ENCODE measurements at regions not wholly inside any gene's neighbourhood (a gene's known extent, or its start where the extent isn't known, plus 50 kb on each side); places are given as distances from the start of the nearest gene placed in this dataset.
A peak's percentile ranks its signal among the peaks of the same experiment; 100 is the strongest.
"Not testable (repeated sequence)": the region's sequence is repeated elsewhere in the genome, so short reads cannot be mapped to it uniquely, and the experiment has no call there.

DNA sequence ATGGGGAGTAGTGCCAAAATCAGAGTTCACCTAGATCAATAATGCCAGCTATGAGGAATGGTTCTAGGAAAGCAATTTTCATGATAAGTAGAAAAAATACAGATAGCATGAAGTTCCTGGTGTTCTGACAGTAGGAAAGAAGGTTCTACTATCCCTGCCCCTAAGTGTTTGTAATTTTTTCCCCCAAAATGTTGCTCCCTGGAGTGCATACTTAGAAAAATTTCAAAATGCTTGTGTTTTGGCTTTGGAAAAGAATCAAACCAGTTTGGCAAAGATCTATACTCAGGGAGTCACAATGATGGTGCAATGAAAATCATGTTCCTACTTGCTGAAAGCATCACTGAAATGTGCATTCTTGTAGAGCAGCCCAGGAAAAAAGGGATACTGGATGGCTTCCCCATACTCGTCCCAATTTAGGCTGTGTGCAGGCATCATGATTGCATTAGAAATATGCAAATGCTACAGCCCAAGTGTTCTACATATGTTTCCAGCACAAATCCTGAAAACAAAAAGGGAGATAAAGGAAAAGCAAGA is 74.7 kb downstream of the LPAR4 start:
- DNase-seq, result no peak

DNA sequence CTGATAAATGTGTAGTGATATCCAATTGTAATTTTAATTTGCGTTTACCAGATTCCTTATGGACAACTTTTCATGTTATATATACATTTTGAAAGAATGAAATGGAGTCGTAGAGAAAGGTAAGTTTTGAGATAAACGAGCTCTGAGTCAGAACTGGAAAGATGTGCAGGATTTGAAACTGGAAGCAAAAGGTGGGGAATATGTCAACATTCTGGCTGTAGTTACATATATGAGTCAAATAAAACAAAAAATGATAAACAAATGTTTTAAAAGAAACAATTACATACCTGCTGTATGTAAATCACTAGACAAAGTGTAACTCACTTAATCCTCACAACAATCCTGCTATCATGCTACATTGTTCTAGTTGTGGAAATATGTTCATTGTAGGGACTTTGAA is 84.0 kb downstream of the LPAR4 start:
- no peak for DNase-seq

DNA sequence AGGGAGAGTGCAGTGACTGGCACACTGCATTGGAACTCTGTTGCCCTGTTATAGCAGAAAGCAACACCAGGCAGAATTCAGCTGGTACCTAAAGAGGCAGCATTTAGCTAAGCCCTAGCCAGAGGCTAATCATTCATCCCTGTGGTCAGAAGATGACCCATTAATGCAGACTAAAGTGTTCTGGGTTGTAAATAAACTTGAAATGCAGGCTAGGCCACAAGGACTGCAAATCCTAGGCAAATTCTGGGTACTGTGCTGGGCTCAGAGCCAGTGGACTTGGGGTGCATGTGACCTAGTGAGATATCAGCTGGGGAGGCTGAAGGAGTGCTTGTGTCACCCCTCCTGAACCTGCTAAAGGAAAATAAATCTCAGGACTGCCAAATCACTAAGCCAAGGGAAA is 91.2 kb downstream of the LPAR4 start:
- DNase-seq, result no peak

DNA sequence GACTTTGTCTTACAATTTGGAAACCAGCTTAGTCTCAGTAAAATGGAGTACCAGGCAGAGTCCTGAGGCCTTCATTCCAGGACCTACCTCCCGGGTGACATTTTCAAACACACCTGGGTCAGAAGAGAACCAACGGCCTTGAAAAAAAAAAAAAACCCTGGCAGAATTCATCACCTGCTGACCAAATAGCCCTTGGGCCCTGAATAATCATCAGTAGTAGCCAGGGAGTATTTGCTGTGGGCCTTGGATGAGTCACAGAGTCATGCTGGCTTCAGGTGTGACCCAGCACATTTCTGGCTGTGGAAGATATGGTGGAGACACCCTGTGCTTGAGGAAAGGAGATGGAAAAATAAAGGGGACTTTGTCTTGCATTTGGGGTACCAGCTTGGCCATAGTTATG is 92.2 kb downstream of the LPAR4 start:
- no peak for DNase-seq

DNA sequence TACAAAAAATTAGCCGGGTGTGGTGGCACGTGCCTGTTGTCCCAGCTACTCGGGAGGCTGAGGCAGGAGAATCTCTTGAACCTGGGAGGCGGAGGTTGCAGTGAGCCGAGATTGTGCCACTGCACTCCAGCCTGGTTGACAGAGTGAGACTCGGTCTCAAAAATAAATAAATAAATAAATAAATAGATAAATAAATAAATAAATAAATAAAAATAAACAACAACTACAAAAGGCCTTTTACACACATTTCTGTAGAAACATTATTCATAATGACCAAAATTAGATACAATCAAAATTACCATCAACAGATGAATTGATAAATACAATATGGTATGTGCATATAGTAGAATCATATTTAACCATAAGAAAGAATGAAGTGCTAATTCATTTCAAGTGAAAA is 96.7 kb downstream of the LPAR4 start:
- DNase-seq, result not testable (repeated sequence)

DNA sequence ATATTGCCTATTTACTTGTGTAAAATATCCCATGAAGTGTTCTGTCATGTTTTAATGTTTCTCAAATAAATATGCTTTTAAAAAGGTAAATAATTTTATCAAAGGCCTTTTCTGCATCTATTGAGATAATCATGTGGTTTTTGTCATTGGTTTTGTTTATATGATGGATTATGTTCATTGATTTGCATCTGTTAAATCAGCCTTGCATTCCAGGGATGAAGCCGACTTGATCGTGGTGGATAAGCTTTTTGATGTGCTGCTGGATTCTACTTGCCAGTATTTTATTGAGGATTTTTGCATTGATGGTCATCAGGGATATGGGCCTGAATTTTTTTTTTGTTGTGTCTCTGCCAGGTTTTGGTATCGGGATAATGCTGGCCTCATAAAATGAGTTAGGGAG is 63.9 kb upstream of the P2RY10 start:
- not testable (repeated sequence) for DNase-seq

DNA sequence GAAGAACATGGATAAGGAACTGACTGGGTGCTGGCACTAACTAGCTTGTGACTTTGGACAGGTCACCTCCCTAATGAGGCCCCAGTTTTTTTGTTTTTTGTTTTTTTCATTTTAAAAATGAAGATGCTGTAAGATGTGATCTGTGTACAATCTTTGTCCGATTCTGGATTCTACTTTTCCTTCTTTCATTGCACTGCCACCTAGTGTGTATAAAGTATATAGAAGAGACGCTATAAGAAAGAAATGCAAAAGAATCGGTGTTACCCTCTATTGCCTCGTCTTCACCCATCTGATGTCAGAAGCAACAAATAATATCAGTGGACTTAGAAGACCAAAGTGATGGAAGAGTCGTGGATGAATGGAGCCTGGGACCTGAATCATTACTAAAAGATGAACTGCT is 58.6 kb upstream of the P2RY10 start:
- DNase-seq, result peak; percentile 17

Measured in CD4-positive, alpha-beta T cell treated with Interleukin-4 for 4 hours (primary cell).